ENCODE measurements at regions not wholly inside any gene's neighbourhood (a gene's known extent, or its start where the extent isn't known, plus 50 kb on each side); places are given as distances from the start of the nearest gene placed in this dataset.

DNA sequence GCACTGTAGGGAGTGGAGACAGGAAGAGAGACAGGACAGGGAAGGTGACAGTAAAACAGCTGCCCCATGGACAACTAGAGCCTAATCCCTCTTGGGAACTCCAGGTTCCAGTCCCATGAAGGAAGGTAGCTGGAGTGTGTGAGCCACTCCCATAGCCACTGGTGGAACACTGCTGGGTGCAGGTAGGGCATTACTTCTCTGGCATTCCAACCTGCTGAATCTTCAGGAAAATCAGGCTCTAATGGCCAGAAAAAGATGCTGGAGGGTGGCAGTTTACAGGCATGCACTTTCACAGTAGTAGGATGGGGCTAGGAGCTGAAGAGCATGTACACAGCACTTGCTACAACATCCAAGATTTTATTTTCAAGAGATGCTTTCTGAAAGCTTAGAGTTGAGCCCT, 259.4 kb downstream of the AUH start:
- no peak for DNase-seq

DNA sequence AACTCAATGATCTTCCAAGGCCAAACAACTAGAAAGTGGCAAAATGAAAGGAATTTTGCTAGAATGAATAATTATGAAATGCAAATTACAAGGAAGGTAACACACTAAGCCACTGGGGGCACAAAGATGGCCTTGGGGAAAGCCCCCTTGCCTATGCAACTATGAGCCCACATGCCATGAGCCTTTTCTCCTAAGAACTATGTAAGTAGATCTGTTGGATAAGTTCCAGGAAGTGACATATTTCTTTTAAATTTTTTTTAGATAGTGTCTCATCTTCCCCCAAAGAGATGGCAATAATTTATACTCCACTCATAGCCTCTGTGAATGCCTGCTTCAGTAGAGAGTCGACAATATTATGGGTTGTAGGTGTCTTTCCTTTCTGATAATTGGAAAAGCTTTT, 257.8 kb downstream of the AUH start:
- no peak for DNase-seq

DNA sequence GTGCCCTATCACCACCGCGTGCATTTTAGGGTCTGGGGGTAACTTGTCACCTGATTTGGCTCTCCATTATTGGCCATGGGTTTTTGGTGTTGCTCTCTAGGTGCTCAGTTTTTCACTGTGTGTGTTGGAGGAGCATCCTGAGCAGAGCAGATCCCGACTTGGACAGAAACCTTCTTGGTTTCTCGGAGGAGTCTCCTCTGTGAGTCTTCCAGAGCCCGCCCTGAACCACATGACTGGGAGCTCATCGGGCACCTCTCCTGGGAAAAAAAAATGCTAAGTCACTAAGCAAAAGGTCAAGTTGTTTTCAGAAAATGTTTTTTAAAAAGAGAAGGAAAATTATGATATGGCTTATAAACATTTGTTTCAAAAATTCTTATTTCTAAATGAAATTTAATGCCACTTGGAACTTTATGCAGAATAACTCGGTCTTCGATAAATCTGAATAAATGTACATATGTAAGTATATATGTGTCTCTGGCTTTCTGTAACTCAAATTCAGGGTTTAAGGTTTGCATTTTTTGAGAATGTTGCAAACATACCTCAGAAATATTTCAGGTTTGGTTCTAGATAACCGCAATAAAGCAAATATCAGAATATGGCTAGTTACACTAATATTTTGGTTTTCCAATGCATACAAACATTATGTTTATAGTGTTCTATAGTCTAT, 255.2 kb downstream of the AUH start:
- no peak for DNase-seq

DNA sequence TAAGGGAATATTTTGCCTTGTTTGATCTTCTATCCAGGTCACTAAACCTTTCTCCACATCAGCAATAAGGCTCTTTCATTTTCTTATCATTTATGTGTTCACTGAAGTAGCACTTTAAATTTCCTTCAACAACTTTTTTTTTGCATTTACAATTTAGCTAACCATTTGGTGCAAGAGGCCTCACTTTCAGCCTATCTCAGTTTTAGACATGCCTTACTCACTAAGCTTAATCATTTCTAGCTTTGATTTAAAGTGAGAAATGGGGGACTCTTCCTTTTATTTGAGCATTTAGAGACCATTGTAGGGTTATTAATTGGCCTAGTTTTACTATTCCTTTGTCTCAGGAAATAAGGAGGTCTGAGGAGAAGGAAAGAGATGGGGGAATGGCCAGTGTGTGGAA, 250.5 kb downstream of the AUH start:
- no peak for DNase-seq

DNA sequence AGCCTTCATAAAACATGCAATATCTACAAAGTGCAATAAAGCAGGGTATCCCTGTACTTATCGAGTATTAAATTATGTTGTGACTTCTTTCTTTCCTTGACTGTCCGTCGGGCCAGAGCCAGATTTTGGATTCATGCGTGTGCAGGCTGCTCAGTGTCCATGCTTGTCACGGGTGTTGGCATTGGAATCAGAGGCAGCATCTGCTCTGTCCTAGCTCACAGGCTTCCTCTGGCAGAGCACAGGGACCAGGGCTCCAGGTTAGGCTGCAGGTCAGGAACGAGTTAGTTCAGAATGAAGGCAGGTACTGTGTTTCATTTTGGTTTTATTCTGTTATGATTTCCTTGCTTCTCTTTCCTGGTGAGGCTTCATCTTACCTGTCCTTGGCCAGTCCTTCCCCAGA, 249.8 kb downstream of the AUH start:
- DNase-seq: no peak

DNA sequence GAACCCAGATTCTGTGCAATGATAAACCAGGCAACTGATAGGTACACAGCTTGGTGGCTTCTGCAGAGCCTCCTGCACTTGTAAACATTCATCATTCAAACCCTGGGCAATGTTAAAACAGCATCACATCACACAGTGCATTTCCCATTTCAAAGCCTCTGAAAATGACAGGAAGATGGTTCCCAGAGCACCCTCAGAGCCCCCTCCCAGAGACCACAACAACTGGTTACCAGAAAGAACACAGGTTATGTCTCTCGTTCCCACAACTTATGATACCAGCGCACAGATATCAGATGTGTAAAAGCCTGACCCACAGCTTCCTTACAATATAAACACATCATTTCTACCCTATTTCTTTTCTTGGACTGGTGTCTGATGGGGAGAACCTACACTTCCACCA, 248.7 kb downstream of the AUH start:
- no peak for DNase-seq

DNA sequence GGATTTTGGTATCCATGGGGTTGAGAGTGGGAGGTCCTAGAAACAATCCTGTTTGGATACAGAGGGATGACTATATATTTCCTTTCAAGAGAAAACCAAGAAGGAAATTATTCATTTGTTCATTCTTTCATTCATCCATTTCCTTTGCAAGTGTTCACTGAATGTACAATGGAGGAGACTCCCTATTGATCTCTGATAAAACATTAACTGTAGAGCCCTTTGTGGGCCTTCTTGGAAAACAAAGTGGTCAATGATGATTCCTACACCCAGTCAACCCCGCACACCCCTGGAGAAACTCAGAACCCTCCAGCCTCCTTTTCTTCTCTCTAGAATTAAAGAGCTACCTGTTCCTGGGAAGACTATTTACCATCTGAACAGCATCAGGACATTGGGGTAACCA, 247.3 kb downstream of the AUH start:
- no peak for DNase-seq

DNA sequence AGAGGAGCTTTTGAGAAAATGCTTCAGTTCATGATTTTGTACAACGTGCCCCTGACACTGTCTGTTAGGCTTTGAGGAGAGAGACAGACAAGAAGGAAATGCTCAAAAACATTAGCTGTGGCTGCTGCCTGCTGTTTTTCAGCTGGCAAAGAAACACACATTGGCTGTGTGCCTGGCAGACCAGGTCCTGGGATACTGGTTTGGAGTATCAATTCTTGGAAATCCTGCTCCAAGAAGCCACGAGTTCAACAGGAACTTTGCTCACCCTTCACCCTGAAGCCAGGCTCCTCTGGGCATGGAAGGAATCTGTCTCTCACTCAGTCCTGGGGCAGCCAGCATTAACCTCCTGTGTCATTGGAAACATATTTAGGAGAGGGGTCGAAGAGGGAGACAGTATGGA, 245.5 kb downstream of the AUH start:
- DNase-seq: no peak

DNA sequence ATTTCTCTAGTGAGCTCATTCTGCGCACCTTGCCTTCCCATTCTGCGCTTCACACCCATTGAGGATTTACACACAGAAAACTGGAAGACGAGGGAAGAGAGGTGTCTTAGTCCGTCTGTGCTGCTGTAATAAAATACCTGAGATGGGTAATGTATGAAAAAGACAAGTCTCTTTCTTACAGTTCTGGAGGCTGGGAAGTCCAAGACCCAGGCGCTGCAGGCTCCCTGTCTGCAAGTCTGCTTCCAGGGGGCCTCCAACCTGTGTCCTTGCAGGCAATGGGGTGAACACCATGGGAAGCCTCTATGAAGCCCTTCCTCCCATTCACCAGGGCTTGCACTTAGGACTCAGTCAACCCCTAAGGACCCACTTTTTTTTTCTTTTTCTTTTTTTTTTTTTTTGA, 245.0 kb downstream of the AUH start:
- no peak for DNase-seq

DNA sequence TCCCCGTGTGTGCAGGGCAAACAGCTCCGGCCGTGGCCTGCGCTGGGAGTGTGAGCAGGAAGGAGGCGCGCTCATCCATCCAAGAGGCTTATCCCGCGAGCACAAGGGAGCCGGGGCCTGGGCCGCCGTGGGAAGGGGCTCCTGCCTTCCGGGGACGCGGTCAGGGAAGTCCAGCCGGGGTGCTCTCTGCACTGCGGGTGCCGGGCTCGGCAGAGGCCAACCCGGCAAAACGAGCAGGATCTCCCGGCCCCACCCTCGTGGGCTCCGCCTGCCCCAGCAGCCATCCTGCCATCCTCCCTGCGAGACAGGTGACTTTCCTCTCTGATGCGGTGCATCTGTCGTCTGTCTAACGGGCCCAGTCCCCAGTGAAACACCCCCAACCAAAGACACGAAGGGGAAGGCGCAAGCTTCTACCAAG, 244.2 kb downstream of the AUH start:
- DNase-seq: no peak

DNA sequence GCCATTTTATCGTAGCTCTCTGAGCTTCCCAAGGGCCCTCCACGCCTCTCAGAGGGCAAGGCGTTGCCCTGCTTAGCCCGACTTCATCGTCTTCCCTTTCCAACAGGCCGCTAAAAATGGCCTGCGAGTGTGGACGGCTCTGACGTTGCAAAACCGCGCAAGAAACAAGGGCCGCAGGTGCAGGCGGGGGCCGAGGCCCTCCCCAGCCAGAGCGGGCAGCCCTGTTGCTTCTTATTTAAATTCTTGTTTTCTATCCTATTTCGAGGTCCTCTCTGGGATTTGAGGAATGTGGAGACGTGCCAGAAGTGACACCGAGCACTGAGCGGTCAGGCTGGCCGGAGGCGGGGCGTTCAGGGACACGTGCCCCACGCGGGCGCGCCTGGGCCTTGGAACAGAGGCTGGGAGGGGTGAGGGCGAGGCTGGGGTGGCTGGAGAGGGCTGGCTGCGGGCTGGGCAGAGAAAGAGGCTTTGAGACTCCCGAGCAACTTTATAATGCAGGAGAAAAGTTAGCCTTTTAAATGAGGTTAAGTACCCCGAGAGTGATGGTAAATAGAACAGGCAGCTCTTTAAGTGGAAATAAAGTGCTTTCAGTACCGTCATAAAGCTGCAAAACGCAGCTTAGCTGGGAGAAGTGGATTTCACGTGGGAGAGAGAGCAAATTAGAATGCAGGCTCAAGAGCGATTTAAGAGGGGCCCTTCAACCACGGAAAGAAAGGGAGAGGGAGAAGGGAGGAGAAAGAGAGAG, 243.6 kb downstream of the AUH start:
- DNase-seq: no peak

DNA sequence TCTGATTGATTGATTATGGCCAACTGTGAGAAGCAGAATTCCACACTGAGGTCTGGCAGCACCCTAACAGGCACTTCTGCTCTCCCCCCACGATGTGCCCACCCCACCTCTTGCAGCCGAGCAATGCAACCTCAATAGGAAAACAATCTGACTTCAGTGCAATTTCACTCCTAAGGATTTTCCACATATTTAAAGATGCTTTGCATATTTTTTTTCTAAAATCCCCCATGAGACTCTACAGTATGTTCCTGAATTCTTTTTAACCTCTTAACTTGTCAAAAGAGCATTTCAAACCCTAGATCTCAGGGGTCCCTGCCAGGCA, 243.1 kb downstream of the AUH start:
- DNase-seq: no peak

DNA sequence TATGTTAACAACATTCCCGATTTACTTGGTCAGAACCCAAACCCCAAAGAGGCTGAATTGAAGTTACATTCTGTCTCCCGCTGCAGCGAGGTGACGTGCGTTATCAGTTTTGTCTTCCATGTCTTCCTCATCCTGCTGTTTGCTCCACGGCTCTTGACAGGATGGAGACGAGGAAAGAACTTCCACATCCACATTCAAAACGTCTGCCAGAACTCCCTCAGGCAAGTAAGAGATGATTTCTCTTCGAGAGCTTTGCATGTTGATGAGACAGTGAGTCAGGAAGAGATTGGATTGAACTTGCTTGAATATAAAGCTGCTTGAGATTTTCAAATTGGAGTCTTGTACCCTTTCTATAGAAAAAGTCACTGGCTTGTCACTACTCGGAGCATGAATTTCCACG, 242.6 kb downstream of the AUH start:
- DNase-seq: no peak

DNA sequence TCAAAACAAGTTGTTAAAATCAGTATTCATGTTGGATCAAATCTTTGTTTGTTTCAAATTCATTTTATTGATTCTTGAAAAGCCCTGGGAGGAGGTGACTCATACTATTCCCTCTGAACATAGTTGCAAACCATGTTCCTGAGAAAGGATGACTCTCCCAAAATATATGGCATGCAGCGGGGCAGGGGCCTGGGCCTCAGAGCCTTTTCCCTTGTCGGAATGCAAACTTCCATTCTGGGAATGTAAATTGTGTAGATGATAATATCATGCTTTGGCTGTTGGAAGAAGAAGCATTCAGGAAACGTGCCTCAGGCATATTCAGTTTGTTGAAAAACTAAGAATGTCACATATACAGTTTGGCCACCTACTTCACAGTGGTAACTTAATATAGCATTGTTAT, 242.0 kb downstream of the AUH start:
- DNase-seq: no peak

DNA sequence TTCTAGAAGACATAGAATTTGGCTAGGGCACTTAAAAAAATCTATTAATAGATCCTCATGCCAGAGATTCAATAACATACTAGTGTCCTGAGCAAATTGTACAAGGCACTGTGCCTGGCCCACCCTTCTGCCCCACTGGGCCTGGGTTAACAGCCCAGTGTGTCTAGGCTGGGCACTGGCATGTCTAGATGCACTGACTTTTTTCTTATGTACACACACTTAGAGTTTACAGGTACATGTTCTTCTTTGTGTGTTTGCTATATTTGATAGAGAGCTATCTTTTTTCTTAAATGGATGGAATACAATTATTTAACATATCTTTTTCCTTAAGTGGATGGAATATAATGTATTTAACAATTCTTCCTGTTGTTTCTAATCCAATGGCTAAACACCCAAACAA, 241.5 kb downstream of the AUH start:
- DNase-seq: no peak

DNA sequence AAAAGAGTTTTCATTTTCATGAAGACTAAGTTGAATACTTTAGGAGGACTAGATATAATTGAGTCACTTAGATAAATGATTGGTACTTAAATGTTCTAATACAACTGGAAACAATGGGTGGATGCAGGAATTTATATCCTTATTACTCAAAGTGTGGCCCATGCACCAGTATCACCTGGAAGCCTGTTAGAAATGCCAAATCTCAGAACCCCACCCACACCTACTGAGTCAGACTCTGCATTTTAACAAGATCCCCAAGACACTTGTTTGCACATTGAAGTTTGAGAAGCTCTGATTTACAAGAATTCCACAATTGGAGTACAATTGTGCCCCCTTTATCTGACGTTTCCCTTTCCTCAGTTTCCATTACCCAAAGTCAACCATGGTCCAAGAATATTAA, 239.0 kb downstream of the AUH start:
- DNase-seq: no peak

DNA sequence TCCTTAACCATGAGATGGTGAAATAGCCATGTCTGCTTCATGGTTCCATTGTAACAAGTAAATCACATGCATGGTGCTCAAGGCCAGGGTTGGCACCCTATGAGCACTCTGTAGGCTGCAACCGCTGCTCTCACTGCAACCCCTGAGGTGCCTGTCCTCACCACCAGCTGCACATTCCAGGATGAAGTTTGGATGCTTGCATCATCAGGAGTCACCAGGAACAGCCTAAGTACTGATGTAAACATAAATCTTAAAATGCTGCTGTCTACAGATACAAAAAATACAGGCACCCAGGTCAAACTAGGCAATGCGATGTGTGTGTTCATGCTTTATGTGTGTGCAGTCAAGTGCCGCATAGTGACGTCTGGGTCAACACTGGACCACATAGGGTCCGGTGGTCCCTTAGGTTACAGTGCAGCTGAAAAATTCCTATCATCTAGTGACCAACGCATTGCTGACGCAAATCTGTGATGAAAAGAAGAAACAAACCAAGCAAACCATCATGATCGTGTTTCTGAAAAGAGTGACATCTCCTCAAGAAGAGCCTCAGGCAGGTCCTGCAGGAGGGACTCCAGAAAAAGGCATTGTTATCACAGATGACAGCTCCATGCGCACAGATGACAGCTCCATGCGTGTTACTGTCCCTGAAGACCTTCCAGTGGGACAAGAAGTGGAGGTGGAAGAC, 234.8 kb downstream of the AUH start:
- no peak for DNase-seq

DNA sequence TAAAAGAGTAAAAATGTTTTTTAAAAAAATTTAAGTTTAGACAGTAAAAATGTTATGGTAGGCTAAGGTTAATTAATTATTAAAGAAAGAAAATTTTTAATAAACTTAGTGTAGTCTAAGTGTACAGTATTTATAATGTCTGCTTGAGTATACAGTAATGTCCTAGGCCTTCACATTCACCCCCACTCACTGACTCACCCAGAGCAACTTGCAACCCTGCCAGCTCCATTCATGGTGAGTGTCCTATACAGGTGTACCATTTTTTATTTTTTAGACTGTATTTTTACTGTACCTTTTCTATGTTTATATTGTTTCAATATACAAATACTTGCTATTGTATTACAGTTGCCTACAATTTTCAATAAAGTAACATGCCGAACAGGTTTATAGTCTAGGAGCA, 234.1 kb downstream of the AUH start:
- no peak for DNase-seq

DNA sequence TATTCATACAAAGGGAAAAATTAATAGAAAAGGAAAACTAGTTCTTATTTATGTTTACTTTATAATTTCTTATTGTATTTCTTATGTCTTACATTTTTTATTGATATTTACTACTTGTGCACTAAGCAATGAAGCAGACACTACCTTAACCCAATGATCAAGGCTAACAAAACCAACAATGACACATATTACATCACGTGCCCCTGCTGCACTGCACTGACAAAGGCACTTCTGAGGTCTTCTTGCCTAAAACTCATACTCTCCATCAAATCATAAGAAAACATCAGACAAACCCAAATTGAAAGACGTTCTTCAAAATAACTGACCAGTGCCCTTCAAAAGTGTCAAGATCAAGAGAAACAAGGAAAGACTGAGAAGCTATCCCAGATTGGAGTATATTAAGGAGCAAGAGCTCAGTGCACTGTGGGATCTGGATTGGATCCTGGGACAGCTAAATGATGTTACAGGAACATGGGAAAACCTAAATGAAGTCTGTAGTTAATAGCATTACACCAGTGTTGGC, 230.9 kb downstream of the AUH start:
- no peak for DNase-seq

DNA sequence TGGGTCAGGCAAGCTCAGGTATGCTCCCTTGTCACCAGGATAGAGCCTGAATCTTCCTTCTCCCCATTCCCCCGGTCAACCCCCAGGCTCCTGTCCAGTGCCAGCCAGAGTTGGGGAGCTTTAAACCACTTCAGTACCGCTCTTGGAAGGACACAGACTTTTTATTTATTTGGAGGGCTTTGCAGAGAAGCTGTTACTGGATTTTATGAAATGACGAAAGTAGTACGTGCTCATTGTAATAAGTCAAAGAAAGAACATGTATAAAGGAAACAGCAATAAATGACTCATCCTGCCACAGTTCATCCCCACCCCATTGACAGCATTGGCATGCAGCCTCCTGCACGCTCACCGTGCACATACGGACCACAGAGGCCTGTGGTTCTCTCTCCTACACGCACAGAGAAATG, 230.3 kb downstream of the AUH start:
- DNase-seq: peak; percentile 49

DNA sequence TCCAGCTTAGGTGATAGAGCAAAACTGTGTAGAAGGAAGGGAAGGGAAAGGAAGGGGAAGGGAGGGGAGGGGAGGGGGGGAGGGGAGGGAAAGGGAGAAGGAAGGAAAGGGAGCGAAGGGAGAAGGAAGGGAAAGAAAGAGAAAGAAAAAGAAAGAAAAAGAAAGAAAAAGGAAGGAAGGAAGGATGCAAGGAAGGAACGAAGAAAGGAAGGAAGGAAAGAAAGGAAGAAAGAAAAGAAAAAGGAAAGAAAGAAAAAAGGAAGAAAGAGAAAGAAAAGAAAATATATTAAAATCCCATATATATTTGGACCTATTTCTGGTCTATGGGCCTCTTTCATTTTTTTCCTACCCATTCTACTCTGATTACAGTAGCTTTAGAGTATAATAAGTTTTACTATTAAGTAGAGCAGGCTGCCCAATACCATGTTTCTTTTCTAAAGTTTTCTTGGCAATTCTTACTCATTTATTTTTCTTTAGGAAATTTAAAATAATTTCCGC, 229.1 kb downstream of the AUH start:
- no peak for DNase-seq

DNA sequence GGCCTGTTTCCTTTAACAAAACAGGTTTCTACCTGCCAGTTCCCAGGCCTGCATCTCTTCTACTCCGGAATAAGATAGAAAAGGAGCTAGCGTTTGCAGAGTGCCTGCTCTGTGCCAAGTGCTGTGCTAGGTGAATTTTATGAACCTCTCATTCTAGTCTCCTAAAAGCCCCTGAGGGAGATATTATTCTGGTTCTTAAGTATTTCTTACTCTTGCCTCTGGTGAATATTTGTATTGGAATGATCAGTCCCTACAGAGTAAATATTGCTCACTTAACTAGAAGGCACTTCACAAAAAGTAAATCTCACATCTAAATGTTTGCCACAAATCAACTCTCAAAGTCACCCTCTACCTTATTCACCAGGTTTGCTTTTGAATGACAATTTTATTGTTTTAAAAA, 227.1 kb downstream of the AUH start:
- no peak for DNase-seq

DNA sequence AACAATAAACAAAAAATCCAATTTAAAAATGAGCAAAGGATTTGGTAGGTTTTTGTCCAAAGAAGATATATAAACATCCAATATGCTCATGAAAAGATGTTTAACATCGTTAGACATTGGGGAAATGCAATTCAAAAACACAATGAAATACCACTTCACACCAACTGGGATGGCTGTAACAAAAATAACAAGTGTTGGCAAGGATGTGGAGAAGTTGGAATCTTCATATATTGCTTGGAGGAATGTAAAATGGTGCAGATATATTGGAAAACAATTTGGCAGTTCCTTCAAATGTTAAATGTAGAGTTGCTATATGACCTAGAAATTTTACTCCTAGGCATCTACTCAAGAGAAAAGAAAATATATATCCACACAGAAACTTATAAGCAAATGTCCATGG, 224.3 kb downstream of the AUH start:
- DNase-seq: no peak

DNA sequence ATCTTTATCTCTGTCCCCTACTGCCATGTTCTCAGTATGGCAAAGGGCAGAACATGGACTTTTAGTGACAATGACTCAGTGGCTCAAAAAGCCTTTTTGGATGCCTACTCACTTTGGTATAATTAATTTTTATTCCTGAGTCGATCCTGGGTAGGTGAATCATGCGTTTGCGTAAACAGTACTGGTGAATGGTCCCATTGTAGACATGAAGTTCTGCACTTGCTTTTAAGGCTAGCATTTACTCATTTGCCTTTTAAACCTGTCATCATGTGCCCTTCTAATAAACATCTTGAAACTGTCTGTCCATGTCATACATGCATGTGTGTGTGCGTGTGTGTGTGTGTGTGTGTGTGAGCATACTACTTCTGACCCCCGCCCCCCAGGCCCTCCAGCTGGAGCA, 223.0 kb downstream of the AUH start:
- DNase-seq: no peak

Data from stimulated activated CD4-positive, alpha-beta T cell treated with anti-CD3 and anti-CD28 coated beads, Interleukin-12 subunit alpha, Interleukin-12 subunit beta, amount 100 ng/mL, for 4 hours (primary cell).